ENCODE measurements at regions not wholly inside any gene's neighbourhood (a gene's known extent, or its start where the extent isn't known, plus 50 kb on each side); places are given as distances from the start of the nearest gene placed in this dataset.

- DNase-seq, result no peak
These were observed 1161.5 kb downstream of the PCDH9 start for GRCh38 chr13:66068683-66069082.

- DNase-seq, result no peak
These were observed 1181.2 kb downstream of the PCDH9 start for GRCh38 chr13:66048888-66049287.

DNA sequence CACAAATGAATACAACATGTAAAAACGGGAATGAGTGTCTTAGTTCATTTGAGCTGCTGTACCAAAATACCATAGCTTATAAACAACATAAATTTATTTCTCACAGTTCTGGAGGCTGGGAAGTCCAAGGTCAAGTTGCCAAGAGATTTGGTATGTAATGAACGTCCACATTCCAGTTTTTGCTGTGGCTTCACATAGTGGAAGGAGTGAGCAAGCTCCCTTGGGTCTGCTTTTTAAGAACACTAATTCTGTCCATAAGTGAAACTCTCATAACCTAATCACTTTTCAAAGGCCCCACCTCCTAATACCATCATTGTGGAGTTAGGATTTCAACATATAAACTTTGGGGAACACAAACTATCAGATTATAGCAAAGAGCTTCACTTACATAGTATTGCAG lies 1189.6 kb downstream of the PCDH9 start:
- DNase-seq, result no peak

- DNase-seq, result no peak
These were observed 1193.0 kb downstream of the PCDH9 start for GRCh38 chr13:66037096-66037495.

- no peak for DNase-seq
These were observed 1193.5 kb downstream of the PCDH9 start for GRCh38 chr13:66036636-66037035.

- DNase-seq, result no peak
These were observed 1194.0 kb downstream of the PCDH9 start for GRCh38 chr13:66036024-66036614.

DNA sequence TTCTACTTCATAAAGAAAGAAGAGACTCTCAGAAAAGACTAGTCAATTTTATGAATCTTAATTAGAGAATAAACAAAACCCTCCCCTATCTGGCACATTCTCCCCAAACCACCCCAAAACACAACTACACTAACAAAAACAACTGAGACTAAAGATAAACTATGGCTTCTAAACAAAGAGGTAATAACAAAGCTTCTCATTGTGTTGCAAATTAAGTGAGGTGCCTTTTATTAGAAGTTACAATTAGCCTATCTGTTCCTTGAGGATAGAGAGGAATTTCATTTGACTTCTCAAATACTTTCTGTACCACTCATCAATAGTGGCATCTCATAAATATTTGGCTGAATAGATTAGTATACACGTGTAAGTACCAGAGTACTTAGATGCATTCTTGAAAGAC lies 1196.2 kb downstream of the PCDH9 start:
- peak; percentile 3 for DNase-seq

DNA sequence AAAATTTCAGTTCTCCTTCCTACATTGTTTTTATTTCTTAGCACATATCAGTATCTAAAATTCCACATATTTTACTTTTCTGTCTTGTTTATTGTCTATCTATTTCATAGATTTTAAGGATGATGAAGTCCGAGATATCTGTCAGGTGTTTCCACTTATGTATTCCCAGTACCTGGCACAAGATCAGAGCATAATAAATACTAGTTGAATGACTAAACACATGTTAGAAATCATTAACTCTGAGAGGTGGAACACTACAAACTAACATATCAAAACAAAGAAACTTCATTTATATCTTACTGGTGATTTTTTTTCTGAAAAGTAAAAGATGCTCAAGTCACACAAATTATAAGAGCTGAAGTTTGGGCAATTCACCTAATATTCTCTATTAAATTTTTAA lies 1208.3 kb downstream of the PCDH9 start:
- DNase-seq, result no peak

GRCh38 chr13:66014771-66015170 lies 1215.4 kb downstream of the PCDH9 start:
- DNase-seq, result peak; percentile 28

DNA sequence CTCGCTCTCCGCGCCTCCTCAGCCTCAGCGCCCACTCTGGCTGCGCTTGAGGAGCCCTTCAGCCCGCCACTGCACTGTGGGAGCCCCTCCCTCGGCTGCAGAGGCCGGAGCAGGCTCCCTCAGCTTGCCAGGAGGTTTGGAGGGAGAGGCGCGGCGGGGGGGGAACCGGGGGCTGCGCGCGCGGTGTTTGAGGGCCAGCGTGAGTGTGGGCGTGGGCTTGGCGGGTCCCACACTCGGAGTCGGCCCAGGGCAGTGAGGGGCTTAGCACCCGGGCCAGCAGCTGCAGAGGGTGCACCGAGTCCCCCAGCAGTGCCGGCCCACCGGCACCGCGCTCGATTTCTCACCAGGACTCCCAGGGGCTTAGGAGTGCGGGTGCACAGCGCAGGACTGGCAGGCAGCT lies 1220.9 kb downstream of the PCDH9 start:
- no peak for DNase-seq

GRCh38 chr13:66003558-66003957 lies 1226.6 kb downstream of the PCDH9 start:
- no peak for DNase-seq

DNA sequence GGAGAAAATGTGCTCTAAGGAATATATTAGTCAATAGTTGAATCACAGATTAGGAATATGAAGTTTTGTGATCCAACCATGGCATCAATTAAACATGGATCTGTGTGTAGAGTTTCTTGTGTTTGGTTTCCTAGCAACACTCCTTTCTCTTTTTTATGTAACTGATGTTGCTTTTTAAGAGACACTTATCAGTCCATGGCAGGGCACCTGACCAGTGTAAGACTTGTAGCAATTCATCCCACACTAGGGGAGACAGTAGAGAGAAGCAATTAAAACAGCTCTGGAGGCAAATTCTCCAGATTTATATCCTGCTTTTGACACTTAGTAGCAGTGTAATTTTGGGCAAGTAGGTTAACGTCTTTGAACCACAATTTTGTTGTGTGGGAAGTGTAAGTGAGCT lies 1229.0 kb downstream of the PCDH9 start:
- no peak for DNase-seq

- no peak for DNase-seq
These were observed 1230.7 kb downstream of the PCDH9 start for GRCh38 chr13:65999411-65999810.

- no peak for DNase-seq
These were observed 1239.5 kb downstream of the PCDH9 start for GRCh38 chr13:65990684-65991083.

GRCh38 chr13:65985612-65986011 lies 1244.5 kb downstream of the PCDH9 start:
- DNase-seq, result no peak

- DNase-seq, result no peak
These were observed 1252.6 kb downstream of the PCDH9 start for GRCh38 chr13:65977525-65977924.

- no peak for DNase-seq
These were observed 1258.6 kb downstream of the PCDH9 start for GRCh38 chr13:65971541-65971940.

GRCh38 chr13:65966991-65967451 lies 1263.1 kb downstream of the PCDH9 start:
- peak; percentile 57 for DNase-seq

DNA sequence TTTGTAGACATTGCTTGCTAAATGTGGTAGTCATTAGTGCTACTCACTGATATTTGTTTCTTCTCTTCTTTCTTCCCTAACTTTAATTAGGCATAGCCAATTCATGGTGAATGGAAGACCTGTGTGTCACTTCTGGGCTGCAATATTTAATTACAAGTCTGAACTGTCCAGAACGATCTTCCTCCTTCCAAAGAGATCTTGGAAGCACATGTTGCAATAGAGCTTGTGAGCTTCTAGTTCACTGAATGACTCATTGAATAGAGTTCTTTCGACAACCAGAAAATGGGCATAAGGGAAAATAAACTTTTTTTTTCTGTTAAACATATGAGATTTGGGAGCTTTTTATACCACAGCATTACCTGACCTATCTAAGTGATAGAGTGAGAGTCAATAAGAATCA lies 1264.6 kb downstream of the PCDH9 start:
- peak; percentile 38 for DNase-seq

GRCh38 chr13:65964672-65965071 lies 1265.5 kb downstream of the PCDH9 start:
- DNase-seq, result peak; percentile 17

GRCh38 chr13:65959305-65959704 lies 1270.8 kb downstream of the PCDH9 start:
- peak; percentile 86 for DNase-seq

GRCh38 chr13:65946387-65946786 lies 1283.7 kb downstream of the PCDH9 start:
- no peak for DNase-seq

DNA sequence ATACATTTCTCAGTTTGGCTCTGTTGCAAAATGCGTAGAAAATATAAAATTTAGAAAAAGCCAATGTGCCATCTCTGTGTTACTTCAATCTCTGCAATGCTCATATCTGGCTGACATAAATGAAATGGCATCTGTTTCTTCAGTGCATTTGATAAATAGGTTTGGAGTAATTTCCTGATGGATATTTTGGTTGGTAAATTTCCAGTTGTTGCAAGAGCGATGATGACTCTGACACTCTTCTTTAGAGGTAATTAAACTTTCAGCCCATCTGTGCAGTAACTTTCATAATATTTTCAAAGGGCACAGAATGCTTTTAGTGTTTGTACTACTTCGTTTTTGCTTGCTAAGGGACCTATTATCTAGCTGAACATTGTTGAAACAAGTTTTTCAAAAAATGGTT lies 1286.4 kb downstream of the PCDH9 start:
- DNase-seq, result peak; percentile 24

GRCh38 chr13:65943024-65943423 lies 1287.1 kb downstream of the PCDH9 start:
- DNase-seq, result no peak

DNA sequence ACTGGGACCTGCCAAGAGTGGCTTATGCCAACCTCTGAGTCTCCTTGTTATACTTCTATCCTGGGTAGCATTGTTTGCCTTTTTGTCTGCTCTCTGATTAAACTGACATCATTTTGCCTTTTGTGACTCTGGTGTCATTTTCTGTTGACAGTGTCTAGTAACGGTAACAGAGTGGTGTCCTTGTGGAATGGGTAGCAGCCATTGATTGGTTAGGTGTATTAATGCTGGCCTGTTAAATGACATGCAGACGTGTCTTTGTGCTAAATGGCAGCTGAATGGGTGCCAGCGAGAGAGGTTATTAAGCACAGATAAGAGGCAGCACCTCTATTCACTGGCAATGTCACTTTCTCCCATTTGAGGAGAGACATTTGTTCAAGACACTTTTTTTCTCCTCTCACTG lies 1289.4 kb downstream of the PCDH9 start:
- DNase-seq, result no peak

- DNase-seq, result no peak
These were observed 1292.9 kb downstream of the PCDH9 start for GRCh38 chr13:65937251-65937650.
